Prostate gland (tissue), 2 donors: ENCODE measurements at regions not wholly inside any gene's neighbourhood (a gene's known extent, or its start where the extent isn't known, plus 50 kb on each side); places are given as distances from the start of the nearest gene placed in this dataset.

Experiments used
- CTCF ChIP-seq, 4 experiments: fragments of 200-600 bp in 2 of 4; fragments of 450-650 bp in 2 of 4; sonication (generic) in 2 of 4; IDR thresholded peaks; 1 replicate in 3 of 4; 2 replicates in 1 of 4; pipeline ENCODE4 v1.5.1; 2016 to 2019; ENCODE audit warnings: antibody characterized with exemption in 4 of 4, mild to moderate bottlenecking in 2 of 4, moderate library complexity in 2 of 4
- POLR2A ChIP-seq: fragments of 450-650 bp; IDR thresholded peaks from one replicate; pipeline ENCODE4 v1.6.1; 2016; ENCODE audit warnings: antibody characterized with exemption, mild to moderate bottlenecking
- POLR2AphosphoS5 ChIP-seq: sonication (generic); formaldehyde crosslinking; IDR thresholded peaks from one replicate; pipeline ENCODE4 v1.6.1; 2017; ENCODE audit warnings: antibody characterized with exemption

- no peak for TF ChIP-seq CTCF (IDR thresholded peaks at IDR 0.05)
- no peak for TF ChIP-seq POLR2A
- no peak for TF ChIP-seq POLR2AphosphoS5
Observed at GRCh38 chr5:174310706-174311105, 265.2 kb downstream of the NSG2 start.
